ENCODE measurements at regions not wholly inside any gene's neighbourhood (a gene's known extent, or its start where the extent isn't known, plus 50 kb on each side); places are given as distances from the start of the nearest gene placed in this dataset.

DNA sequence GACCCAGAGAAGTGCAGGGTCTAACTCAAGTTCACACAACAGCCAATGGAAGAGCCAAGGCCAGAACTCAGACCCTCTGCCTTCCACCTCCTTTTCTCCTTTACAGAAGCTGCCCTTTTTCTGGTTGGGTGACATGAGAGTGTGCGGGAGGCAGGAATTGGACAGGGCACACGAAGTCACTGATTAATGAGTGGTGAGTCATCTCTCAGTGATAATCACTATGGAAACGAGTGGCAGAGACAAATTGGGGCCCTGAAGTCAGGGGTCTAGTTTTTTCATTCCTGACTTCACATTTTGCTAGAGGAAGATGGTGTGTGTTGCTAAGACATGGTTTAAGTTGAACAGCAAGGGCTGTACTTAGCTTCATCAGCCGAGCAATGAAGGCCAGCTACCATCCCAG lies 312.7 kb upstream of the CCL2 start:
- H3K4me1 Mint-ChIP-seq: no peaks in the 10 kb centered on the region
- 79% methylated on average over 4 of the region's 4 CpGs for WGBS (ENCODE audit: insufficient coverage)

GRCh38 chr17:33944412-33944811 lies 310.7 kb upstream of the CCL2 start:
- H2AFZ ChIP-seq (ENCODE audit: insufficient read depth, low read depth, low read length, poor library complexity, severe bottlenecking): no peak overlapping the region
- H3K4me2 ChIP-seq (replicated peaks; ENCODE audit: low read depth, low read length, poor library complexity, severe bottlenecking): no peak overlapping the region
- ATAC-seq (ENCODE audit: low read depth) (no peak), DNase-seq (no peak)
- H3K9ac ChIP-seq (ENCODE audit: low read length): no peak overlapping the region
- peaks cover 0 to 3% (median 0%) of the 10 kb centered on the region in 4 experiments for H3K27me3 ChIP-seq (replicated peaks in 1 of 4; ENCODE audit: control extremely low read depth in 1 of 4, control insufficient read depth in 3 of 4, insufficient read depth in 4 of 4, low read length in 3 of 4)
- ChIA-PET POLR2A (no interaction called here), CTCF (no interaction called here)
- intact Hi-C loops (cut with micrococcal nuclease): no loop called here
- H3K4me3 ChIP-seq (ENCODE audit: control extremely low read depth in 1 of 5, extremely low read depth in 1 of 5, insufficient read depth in 1 of 5, low read depth in 2 of 5, low read length in 4 of 5): no peak overlapping the region
- H3K9me3 Mint-ChIP-seq (ENCODE audit: insufficient read depth): no peaks in the 10 kb centered on the region
- no peaks in the 10 kb centered on the region for H3K4me1 Mint-ChIP-seq
- no peak overlapping the region for H3K4me3 Mint-ChIP-seq
- H3K4me1 ChIP-seq (ENCODE audit: control insufficient read depth in 2 of 2, insufficient read depth in 2 of 2, low read length in 2 of 2): no peaks in the 10 kb centered on the region
- H3K27ac ChIP-seq (ENCODE audit: low read length in 2 of 2): no peak overlapping the region
- TF ChIP-seq, protein P1, sequence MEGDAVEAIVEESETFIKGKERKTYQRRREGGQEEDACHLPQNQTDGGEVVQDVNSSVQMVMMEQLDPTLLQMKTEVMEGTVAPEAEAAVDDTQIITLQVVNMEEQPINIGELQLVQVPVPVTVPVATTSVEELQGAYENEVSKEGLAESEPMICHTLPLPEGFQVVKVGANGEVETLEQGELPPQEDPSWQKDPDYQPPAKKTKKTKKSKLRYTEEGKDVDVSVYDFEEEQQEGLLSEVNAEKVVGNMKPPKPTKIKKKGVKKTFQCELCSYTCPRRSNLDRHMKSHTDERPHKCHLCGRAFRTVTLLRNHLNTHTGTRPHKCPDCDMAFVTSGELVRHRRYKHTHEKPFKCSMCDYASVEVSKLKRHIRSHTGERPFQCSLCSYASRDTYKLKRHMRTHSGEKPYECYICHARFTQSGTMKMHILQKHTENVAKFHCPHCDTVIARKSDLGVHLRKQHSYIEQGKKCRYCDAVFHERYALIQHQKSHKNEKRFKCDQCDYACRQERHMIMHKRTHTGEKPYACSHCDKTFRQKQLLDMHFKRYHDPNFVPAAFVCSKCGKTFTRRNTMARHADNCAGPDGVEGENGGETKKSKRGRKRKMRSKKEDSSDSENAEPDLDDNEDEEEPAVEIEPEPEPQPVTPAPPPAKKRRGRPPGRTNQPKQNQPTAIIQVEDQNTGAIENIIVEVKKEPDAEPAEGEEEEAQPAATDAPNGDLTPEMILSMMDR (IDR thresholded peaks at IDR 0.05): no peak
- no peak for TF ChIP-seq EZH2 (IDR thresholded peaks at IDR 0.05; ENCODE audit: borderline replicate concordance, insufficient read depth, low read depth, low read length, poor library complexity, severe bottlenecking)
- peaks cover 8% of the 10 kb centered on the region for H3K27me3 Mint-ChIP-seq
- H3K9me3 ChIP-seq (ENCODE audit: control extremely low read depth in 1 of 3, control insufficient read depth in 2 of 3, insufficient read depth in 1 of 3, low read length in 2 of 3): no peaks in the 10 kb centered on the region
- H4K20me1 ChIP-seq (ENCODE audit: control insufficient read depth, insufficient read depth, low read length, poor library complexity, severe bottlenecking): no peaks in the 10 kb centered on the region
- H3K36me3 ChIP-seq (replicated peaks in 1 of 2; ENCODE audit: control extremely low read depth in 1 of 2, control insufficient read depth in 1 of 2, extremely low read depth in 1 of 2, insufficient read depth in 2 of 2, low read length in 1 of 2): no peaks in the 10 kb centered on the region
- H3K27ac Mint-ChIP-seq: no peak overlapping the region
- WGBS (ENCODE audit: insufficient coverage): 81% methylated on average over 4 of the region's 4 CpGs
- no peaks in the 10 kb centered on the region for H3K79me2 ChIP-seq (ENCODE audit: control insufficient read depth, insufficient read depth, low read length)

More for the DNA sequence above, 312.7 kb upstream of the CCL2 start:
- Histone ChIP-seq H3K79me2 (ENCODE audit: control insufficient read depth, insufficient read depth, low read length) (no peaks in the 10 kb centered on the region), H3K4me2 (replicated peaks; ENCODE audit: low read depth, low read length, poor library complexity, severe bottlenecking) (no peak overlapping the region), H3K9ac (ENCODE audit: low read length) (no peak overlapping the region), H2AFZ (ENCODE audit: insufficient read depth, low read depth, low read length, poor library complexity, severe bottlenecking) (no peak overlapping the region), H4K20me1 (ENCODE audit: control insufficient read depth, insufficient read depth, low read length, poor library complexity, severe bottlenecking) (no peaks in the 10 kb centered on the region), H3K27me3 (replicated peaks in 1 of 4; ENCODE audit: control extremely low read depth in 1 of 4, control insufficient read depth in 3 of 4, insufficient read depth in 4 of 4, low read length in 3 of 4) (peaks cover 0 to 3% (median 0%) of the 10 kb centered on the region in 4 experiments), H3K9me3 (ENCODE audit: control extremely low read depth in 1 of 3, control insufficient read depth in 2 of 3, insufficient read depth in 1 of 3, low read length in 2 of 3) (no peaks in the 10 kb centered on the region), H3K27ac (ENCODE audit: low read length in 2 of 2) (no peak overlapping the region), H3K4me3 (ENCODE audit: control extremely low read depth in 1 of 5, extremely low read depth in 1 of 5, insufficient read depth in 1 of 5, low read depth in 2 of 5, low read length in 4 of 5) (no peak overlapping the region), H3K4me1 (ENCODE audit: control insufficient read depth in 2 of 2, insufficient read depth in 2 of 2, low read length in 2 of 2) (no peaks in the 10 kb centered on the region), H3K36me3 (replicated peaks in 1 of 2; ENCODE audit: control extremely low read depth in 1 of 2, control insufficient read depth in 1 of 2, extremely low read depth in 1 of 2, insufficient read depth in 2 of 2, low read length in 1 of 2) (no peaks in the 10 kb centered on the region)
- TF ChIP-seq, protein P1 (IDR thresholded peaks at IDR 0.05): no peak
- no peak for TF ChIP-seq EZH2 (IDR thresholded peaks at IDR 0.05; ENCODE audit: borderline replicate concordance, insufficient read depth, low read depth, low read length, poor library complexity, severe bottlenecking)
- no peak overlapping the region for H3K4me3 Mint-ChIP-seq
- intact Hi-C loops (cut with micrococcal nuclease): no loop called here
- H3K9me3 Mint-ChIP-seq (ENCODE audit: insufficient read depth): no peaks in the 10 kb centered on the region
- DNase-seq (no peak), ATAC-seq (ENCODE audit: low read depth) (no peak)
- no peak overlapping the region for H3K27ac Mint-ChIP-seq
- ChIA-PET POLR2A (no interaction called here), CTCF (no interaction called here)
- peaks cover 8% of the 10 kb centered on the region for H3K27me3 Mint-ChIP-seq
